Esophagus squamous epithelium (tissue), 5 donors: ENCODE measurements at regions not wholly inside any gene's neighbourhood (a gene's known extent, or its start where the extent isn't known, plus 50 kb on each side); places are given as distances from the start of the nearest gene placed in this dataset.

Experiments
- DNase-seq: peaks from one replicate; lab custom pipeline; 2025; lab: John Stamatoyannopoulos, UW
- H3K27ac ChIP-seq, 4 donors: fragments of 200-600 bp; sonication (generic); one replicate each; pipeline ENCODE4 v1.5.1; 2016 to 2019; ENCODE audit warnings: mild to moderate bottlenecking in 1 of 4
- H3K27me3 ChIP-seq, 4 donors: fragments of 200-600 bp; sonication (generic); 1 replicate in 3 of 4; 2 replicates in 1 of 4; pipeline versions ENCODE4 v1.5.1 to v1.6.0; 2017 to 2021; ENCODE audit warnings: antibody characterized with exemption in 1 of 4
- H3K36me3 ChIP-seq, 3 donors: fragments of 200-600 bp; sonication (generic); one replicate each; pipeline ENCODE4 v1.5.1; 2016 to 2019
- H3K4me1 ChIP-seq, 3 donors: fragments of 200-600 bp; sonication (generic); one replicate each; pipeline ENCODE4 v1.5.1; 2017 to 2019
- H3K4me3 ChIP-seq, 4 donors: fragments of 200-600 bp; sonication (generic); 1 replicate in 3 of 4; 2 replicates in 1 of 4; pipeline ENCODE4 v1.5.1; 2016 to 2019; ENCODE audit warnings: mild to moderate bottlenecking in 2 of 4, moderate library complexity in 1 of 4
- H3K9me3 ChIP-seq, 3 donors: fragments of 200-600 bp; sonication (generic); one replicate each; pipeline ENCODE4 v1.5.1; 2016 to 2019
- CTCF ChIP-seq, 6 experiments: fragments of 450-650 bp in 4 of 6; fragments of 200-600 bp in 2 of 6; sonication (generic) in 2 of 6; IDR thresholded peaks; one replicate each; pipeline ENCODE4 v1.5.1; 2016 to 2019; ENCODE audit warnings: antibody characterized with exemption in 6 of 6, mild to moderate bottlenecking in 4 of 6, moderate library complexity in 4 of 6
- POLR2A ChIP-seq, 4 donors: fragments of 450-650 bp; IDR thresholded peaks; one replicate each; pipeline ENCODE4 v1.6.1; 2017; ENCODE audit warnings: antibody characterized with exemption in 4 of 4, mild to moderate bottlenecking in 4 of 4, moderate library complexity in 3 of 4
- WGBS, 2 donors: methylation state at CpG; one replicate each; pipeline ENCODE4 v1.1.5; 2018; 5-methylcytosine and 5-hydroxymethylcytosine counted together
- intact Hi-C: fragments of 100-400 bp; cut with DNase I; formaldehyde crosslinking; loops from one replicate; pipeline ENCODE4 v1.15.0; 2022
- donor health status: DM: yes; HTN: yes; CAD: no.

GRCh38 chr4:180706766-180707165, 1536.4 kb upstream of the TENM3 start:
- no peak overlapping the region for H3K27ac ChIP-seq
- H3K4me3 ChIP-seq: no peak overlapping the region
- H3K9me3 ChIP-seq: peaks cover 0 to 3% (median 0%) of the 10 kb centered on the region in 3 donors
- no peaks in the 10 kb centered on the region for H3K27me3 ChIP-seq
- no peak for DNase-seq
- intact Hi-C loops: no loop called here
- 73 to 81% methylated on average over 2 of the region's 2 CpGs for WGBS, 2 donors
- no peaks in the 10 kb centered on the region for H3K4me1 ChIP-seq
- no peaks in the 10 kb centered on the region for H3K36me3 ChIP-seq
- TF ChIP-seq POLR2A (IDR thresholded peaks at IDR 0.05) (no peak), CTCF (IDR thresholded peaks at IDR 0.05) (no peak)

GRCh38 chr4:180710628-180711337, 1532.4 kb upstream of the TENM3 start:
- Histone ChIP-seq H3K4me3 (no peak overlapping the region), H3K4me1 (no peaks in the 10 kb centered on the region), H3K36me3 (no peaks in the 10 kb centered on the region), H3K27me3 (no peaks in the 10 kb centered on the region), H3K27ac (no peak overlapping the region), H3K9me3 (peaks cover 0 to 3% (median 0%) of the 10 kb centered on the region in 3 donors)
- DNase-seq: no peak
- intact Hi-C loops: no loop called here
- WGBS, 2 donors: 50 to 57% methylated on average over 5 of the region's 5 CpGs
- TF ChIP-seq CTCF (IDR thresholded peaks at IDR 0.05) (no peak), POLR2A (IDR thresholded peaks at IDR 0.05) (no peak)

- Histone ChIP-seq H3K36me3 (no peaks in the 10 kb centered on the region), H3K4me3 (no peak overlapping the region), H3K4me1 (no peaks in the 10 kb centered on the region), H3K27me3 (no peaks in the 10 kb centered on the region), H3K27ac (no peak overlapping the region), H3K9me3 (no peaks in the 10 kb centered on the region)
- TF ChIP-seq CTCF (IDR thresholded peaks at IDR 0.05) (no peak), POLR2A (IDR thresholded peaks at IDR 0.05) (no peak)
- intact Hi-C loops: no loop called here
- no peak for DNase-seq
- WGBS, 2 donors: 51 to 54% methylated on average over 4 of the region's 4 CpGs
These were observed 1525.7 kb upstream of the TENM3 start for GRCh38 chr4:180717451-180718033.

GRCh38 chr4:180721356-180721755, 1521.8 kb upstream of the TENM3 start:
- Histone ChIP-seq H3K9me3 (no peaks in the 10 kb centered on the region), H3K36me3 (no peaks in the 10 kb centered on the region), H3K27me3 (no peaks in the 10 kb centered on the region), H3K4me1 (no peaks in the 10 kb centered on the region), H3K4me3 (no peak overlapping the region), H3K27ac (no peak overlapping the region)
- TF ChIP-seq POLR2A (IDR thresholded peaks at IDR 0.05): no peak
- no peak for TF ChIP-seq CTCF (IDR thresholded peaks at IDR 0.05)
- 72 to 75% methylated on average over 6 of the region's 6 CpGs for WGBS, 2 donors
- intact Hi-C loops: no loop called here
- no peak for DNase-seq

GRCh38 chr4:180726611-180727010, 1516.6 kb upstream of the TENM3 start:
- no peak for DNase-seq
- no peaks in the 10 kb centered on the region for H3K27me3 ChIP-seq
- H3K4me1 ChIP-seq: no peaks in the 10 kb centered on the region
- TF ChIP-seq POLR2A (IDR thresholded peaks at IDR 0.05) (no peak), CTCF (IDR thresholded peaks at IDR 0.05) (no peak)
- no peak overlapping the region for H3K4me3 ChIP-seq
- H3K27ac ChIP-seq: no peak overlapping the region
- H3K36me3 ChIP-seq: no peaks in the 10 kb centered on the region
- no peaks in the 10 kb centered on the region for H3K9me3 ChIP-seq
- 69 to 71% methylated on average over 6 of the region's 6 CpGs for WGBS, 2 donors
- intact Hi-C loops: no loop called here
